RWPE2 (cell line): ENCODE measurements at regions not wholly inside any gene's neighbourhood (a gene's known extent, or its start where the extent isn't known, plus 50 kb on each side); places are given as distances from the start of the nearest gene placed in this dataset.
A peak's percentile ranks its signal among the peaks of the same experiment; 100 is the strongest.

Experiments
- ATAC-seq: fragments of 200-7000 bp; cut with Tn5 transposase; 3 replicates; pipeline ENCODE4 v1.9.1; 2021; ENCODE audit warnings: low read depth
- DNase-seq: peaks from one replicate; pipeline ENCODE4 v3.0.0-alpha.2; 2020; ENCODE audit warnings: low spot score
- H3K27ac ChIP-seq: fragments of 450-650 bp; 2 replicates; pipeline ENCODE4 v1.5.1; 2017; ENCODE audit warnings: mild to moderate bottlenecking; ENCODE audit not compliant: poor library complexity, severe bottlenecking
- H3K27me3 ChIP-seq: fragments of 250-450 bp; sonication (Bioruptor Pico); 2 replicates; pipeline ENCODE4 v1.5.1; 2021; ENCODE audit warnings: mild to moderate bottlenecking, moderate library complexity; ENCODE audit not compliant: insufficient read depth, poor library complexity, severe bottlenecking
- H3K36me3 ChIP-seq: fragments of 250-450 bp; sonication (Bioruptor Pico); 2 replicates; pipeline ENCODE4 v1.5.1; 2020; ENCODE audit warnings: low read depth, mild to moderate bottlenecking, moderate library complexity
- H3K4me1 ChIP-seq: fragments of 250-450 bp; sonication (Bioruptor Pico); 2 replicates; pipeline ENCODE4 v1.5.1; 2021; ENCODE audit warnings: mild to moderate bottlenecking, moderate library complexity; ENCODE audit not compliant: insufficient read depth, poor library complexity, severe bottlenecking
- H3K4me3 ChIP-seq: fragments of 250-450 bp; sonication (Bioruptor Pico); 2 replicates; pipeline ENCODE4 v1.5.1; 2021; ENCODE audit warnings: mild to moderate bottlenecking, moderate library complexity; ENCODE audit not compliant: severe bottlenecking
- H3K9me3 ChIP-seq: fragments of 250-450 bp; sonication (Bioruptor Pico); 2 replicates; pipeline ENCODE4 v1.5.1; 2021; ENCODE audit warnings: mild to moderate bottlenecking, moderate library complexity; ENCODE audit not compliant: severe bottlenecking
- CTCF ChIP-seq: fragments of 450-650 bp; IDR thresholded peaks from one replicate; pipeline ENCODE4 v1.5.1; 2017; ENCODE audit warnings: mild to moderate bottlenecking, moderate library complexity; ENCODE audit not compliant: poor library complexity, severe bottlenecking

GRCh38 chr12:87246726-87247125 lies 782.5 kb downstream of the C12orf50 start:
- Histone ChIP-seq H3K27ac (no peak overlapping the region), H3K36me3 (no peaks in the 10 kb centered on the region), H3K4me1 (no peaks in the 10 kb centered on the region), H3K4me3 (no peak overlapping the region), H3K27me3 (peaks cover 2% of the 10 kb centered on the region), H3K9me3 (no peaks in the 10 kb centered on the region)
- DNase-seq (no peak), ATAC-seq (no peak)
- TF ChIP-seq CTCF, result no peak

- no peak overlapping the region for H3K4me3 ChIP-seq
- no peak for TF ChIP-seq CTCF
- H3K36me3 ChIP-seq, result no peaks in the 10 kb centered on the region
- H3K27ac ChIP-seq, result no peak overlapping the region
- no peaks in the 10 kb centered on the region for H3K9me3 ChIP-seq
- no peaks in the 10 kb centered on the region for H3K27me3 ChIP-seq
- peaks cover 3% of the 10 kb centered on the region for H3K4me1 ChIP-seq
- no peak for ATAC-seq
- no peak for DNase-seq
Measured at GRCh38 chr12:87238466-87238865, 790.7 kb downstream of the C12orf50 start.

GRCh38 chr12:87234898-87235297 lies 794.3 kb downstream of the C12orf50 start:
- ATAC-seq (no peak), DNase-seq (no peak)
- Histone ChIP-seq H3K36me3 (no peaks in the 10 kb centered on the region), H3K27ac (no peak overlapping the region), H3K27me3 (no peaks in the 10 kb centered on the region), H3K9me3 (no peaks in the 10 kb centered on the region), H3K4me3 (no peak overlapping the region), H3K4me1 (peaks cover 3% of the 10 kb centered on the region)
- no peak for TF ChIP-seq CTCF

GRCh38 chr12:87233671-87234070 lies 795.5 kb downstream of the C12orf50 start:
- ATAC-seq (no peak), DNase-seq (no peak)
- Histone ChIP-seq H3K36me3 (no peaks in the 10 kb centered on the region), H3K27ac (no peak overlapping the region), H3K9me3 (no peaks in the 10 kb centered on the region), H3K4me1 (peaks cover 3% of the 10 kb centered on the region), H3K27me3 (no peaks in the 10 kb centered on the region), H3K4me3 (no peak overlapping the region)
- TF ChIP-seq CTCF, result no peak

DNA sequence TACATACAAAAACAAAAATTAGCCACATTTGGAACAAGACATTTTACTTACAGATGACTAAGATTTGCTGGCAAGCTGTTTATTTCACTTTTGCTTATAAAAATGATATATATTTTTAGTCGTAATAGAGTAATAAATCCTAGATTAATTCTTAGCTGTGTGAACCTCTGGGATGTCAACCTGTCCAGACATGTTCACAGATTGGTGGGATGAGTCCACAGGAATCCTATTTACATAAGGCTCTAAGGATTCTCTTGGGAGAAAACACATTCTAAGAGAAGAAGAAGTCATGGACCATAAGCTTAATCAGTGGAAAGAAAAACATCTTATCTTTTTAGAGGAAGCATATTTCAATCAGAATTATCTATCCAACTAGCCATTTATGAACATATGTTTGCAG lies 797.4 kb downstream of the C12orf50 start:
- Histone ChIP-seq H3K4me3 (no peak overlapping the region), H3K9me3 (no peaks in the 10 kb centered on the region), H3K27me3 (no peaks in the 10 kb centered on the region), H3K4me1 (peaks cover 3% of the 10 kb centered on the region), H3K27ac (no peak overlapping the region), H3K36me3 (no peaks in the 10 kb centered on the region)
- DNase-seq (no peak), ATAC-seq (peak; percentile 77)
- no peak for TF ChIP-seq CTCF
